ENCODE measurements at regions not wholly inside any gene's neighbourhood (a gene's known extent, or its start where the extent isn't known, plus 50 kb on each side); places are given as distances from the start of the nearest gene placed in this dataset.

- DNase-seq (ENCODE audit: insufficient read length, low spot score) (no peak), FAIRE-seq (no peak)
- no peak for TF ChIP-seq POLR2A (IDR thresholded peaks at IDR 0.05; ENCODE audit: low read depth, low read length)
Observed at GRCh38 chr1:82947278-82947677, 1051.7 kb downstream of the TTLL7 start.

- no peak for DNase-seq (ENCODE audit: insufficient read length, low spot score)
- FAIRE-seq = no peak
- no peak for TF ChIP-seq POLR2A (IDR thresholded peaks at IDR 0.05; ENCODE audit: low read depth, low read length)
Observed at GRCh38 chr1:82946096-82946605, 1052.8 kb downstream of the TTLL7 start.

- no peak for FAIRE-seq
- TF ChIP-seq POLR2A (IDR thresholded peaks at IDR 0.05; ENCODE audit: low read depth, low read length) = no peak
Observed at GRCh38 chr1:82944822-82945221, 1054.1 kb downstream of the TTLL7 start.

GRCh38 chr1:82934074-82934473 lies 1064.9 kb downstream of the TTLL7 start:
- DNase-seq (ENCODE audit: insufficient read length, low spot score) (no peak), FAIRE-seq (no peak)
- no peak for TF ChIP-seq POLR2A (IDR thresholded peaks at IDR 0.05; ENCODE audit: low read depth, low read length)

More at GRCh38 chr1:82944822-82945221, 1054.1 kb downstream of the TTLL7 start:
- no peak for DNase-seq (ENCODE audit: insufficient read length, low spot score)

- DNase-seq (ENCODE audit: insufficient read length, low spot score) = no peak
- FAIRE-seq = no peak
- no peak for TF ChIP-seq POLR2A (IDR thresholded peaks at IDR 0.05; ENCODE audit: low read depth, low read length)
Observed at GRCh38 chr1:82932727-82933126, 1066.2 kb downstream of the TTLL7 start.

GRCh38 chr1:82932207-82932606 lies 1066.7 kb downstream of the TTLL7 start:
- no peak for DNase-seq (ENCODE audit: insufficient read length, low spot score)
- TF ChIP-seq POLR2A (IDR thresholded peaks at IDR 0.05; ENCODE audit: low read depth, low read length) = no peak
- no peak for FAIRE-seq

- no peak for TF ChIP-seq POLR2A (IDR thresholded peaks at IDR 0.05; ENCODE audit: low read depth, low read length)
- FAIRE-seq (no peak), DNase-seq (ENCODE audit: insufficient read length, low spot score) (no peak)
Observed at GRCh38 chr1:82931006-82931405, 1067.9 kb downstream of the TTLL7 start.

- DNase-seq (ENCODE audit: insufficient read length, low spot score) (no peak), FAIRE-seq (no peak)
Observed at GRCh38 chr1:82927753-82928152, 1071.2 kb downstream of the TTLL7 start.

GRCh38 chr1:82924666-82925065 lies 1074.3 kb downstream of the TTLL7 start:
- DNase-seq (ENCODE audit: insufficient read length, low spot score) (no peak), FAIRE-seq (no peak)
- no peak for TF ChIP-seq POLR2A (IDR thresholded peaks at IDR 0.05; ENCODE audit: low read depth, low read length)

More at GRCh38 chr1:82927753-82928152, 1071.2 kb downstream of the TTLL7 start:
- TF ChIP-seq POLR2A (IDR thresholded peaks at IDR 0.05; ENCODE audit: low read depth, low read length) = no peak

GRCh38 chr1:82923931-82924330 lies 1075.0 kb downstream of the TTLL7 start:
- FAIRE-seq (no peak), DNase-seq (ENCODE audit: insufficient read length, low spot score) (no peak)
- no peak for TF ChIP-seq POLR2A (IDR thresholded peaks at IDR 0.05; ENCODE audit: low read depth, low read length)

GRCh38 chr1:82921759-82922158 lies 1077.2 kb downstream of the TTLL7 start:
- DNase-seq (ENCODE audit: insufficient read length, low spot score) (no peak), FAIRE-seq (no peak)
- no peak for TF ChIP-seq POLR2A (IDR thresholded peaks at IDR 0.05; ENCODE audit: low read depth, low read length)

- no peak for DNase-seq (ENCODE audit: insufficient read length, low spot score)
- no peak for FAIRE-seq
- no peak for TF ChIP-seq POLR2A (IDR thresholded peaks at IDR 0.05; ENCODE audit: low read depth, low read length)
Observed at GRCh38 chr1:82920418-82921248, 1078.3 kb downstream of the TTLL7 start.

GRCh38 chr1:82919837-82920236 lies 1079.1 kb downstream of the TTLL7 start:
- DNase-seq (ENCODE audit: insufficient read length, low spot score) (no peak), FAIRE-seq (no peak)
- no peak for TF ChIP-seq POLR2A (IDR thresholded peaks at IDR 0.05; ENCODE audit: low read depth, low read length)

- FAIRE-seq (no peak), DNase-seq (ENCODE audit: insufficient read length, low spot score) (no peak)
- TF ChIP-seq POLR2A (IDR thresholded peaks at IDR 0.05; ENCODE audit: low read depth, low read length) = no peak
Observed at GRCh38 chr1:82907313-82907712, 1091.6 kb downstream of the TTLL7 start.

- TF ChIP-seq POLR2A (IDR thresholded peaks at IDR 0.05; ENCODE audit: low read depth, low read length) = no peak
- FAIRE-seq = no peak
- DNase-seq (ENCODE audit: insufficient read length, low spot score) = no peak
Observed at GRCh38 chr1:82903626-82904025, 1095.3 kb downstream of the TTLL7 start.

Measured in H54 (cell line).